K562 (cell line): ENCODE measurements at regions not wholly inside any gene's neighbourhood (a gene's known extent, or its start where the extent isn't known, plus 50 kb on each side); places are given as distances from the start of the nearest gene placed in this dataset.

Experiments
- ATAC-seq: fragments of 200-7000 bp; cut with Tn5 transposase; 3 replicates; pipeline ENCODE4 v1.9.1; 2020; ENCODE audit warnings: moderate library complexity
- BruUV-seq: library from RNA; stranded (reverse); fragments of 400-500 nt; replicated peaks from 2 replicates; lab custom pipeline; 2021; lab: Mats Ljungman, UMichigan
- CTCF ChIA-PET: fragments of 300-600 bp; formaldehyde crosslinking; extraction: SDS; loops from one replicate; lab custom pipeline; 2021; ENCODE audit warnings: low intra/inter-chr PET ratio; lab: Yijun Ruan, JAX
- POLR2A ChIA-PET: fragments of 300-600, 350-650 bp; sonication (Branson Sonifier 250); formaldehyde crosslinking; extraction: SDS; loops from one replicate; lab custom pipeline; 2021; ENCODE audit warnings: antibody characterized with exemption, inconsistent platforms; lab: Yijun Ruan, JAX
- DNase-seq, 4 experiments: peaks; one replicate each; pipeline versions ENCODE4 v3.0.0 to v3.0.0-alpha.2; 2011 to 2018; ENCODE audit warnings: low spot score in 3 of 4, mixed read lengths in 3 of 4; ENCODE audit errors: extremely low read depth in 1 of 4
- FAIRE-seq: peaks from 2 replicates; lab custom pipeline; 2011; peaks lifted over from hg19 to GRCh38; lab: Jason Lieb, UNC
- H2AFZ ChIP-seq: 2 replicates; pipeline ENCODE4 v1.6.0; 2011; ENCODE audit warnings: low read depth, low read length, control low read depth, inconsistent platforms
- H3K27ac ChIP-seq: fragments of 200-600 bp; 3 replicates; pipeline ENCODE4 v1.8.0; 2011; ENCODE audit warnings: low read depth, mild to moderate bottlenecking, control low read depth, inconsistent platforms, low read length, moderate library complexity, mixed read lengths; ENCODE audit errors: extremely low read depth
- H3K27me3 ChIP-seq, 2 experiments: fragments of 300-600 bp in 1 of 2; 2 replicates in 1 of 2; 3 replicates in 1 of 2; pipeline versions ENCODE4 v1.6.0 to v1.8.0; 2011; ENCODE audit warnings: inconsistent platforms in 2 of 2, low read length in 2 of 2, mild to moderate bottlenecking in 1 of 2, mixed read lengths in 1 of 2, moderate library complexity in 1 of 2; ENCODE audit not compliant: control insufficient read depth in 2 of 2, insufficient read depth in 2 of 2
- H3K36me3 ChIP-seq: fragments of 300-600 bp; 3 replicates; pipeline ENCODE4 v1.8.0; 2011; ENCODE audit warnings: mild to moderate bottlenecking, low read length, inconsistent platforms; ENCODE audit not compliant: control insufficient read depth, insufficient read depth
- H3K4me1 ChIP-seq, 2 experiments: fragments of 200-600 bp in 1 of 2; replicated peaks in 1 of 2; 2 replicates in 1 of 2; 3 replicates in 1 of 2; pipeline versions ENCODE4 v1.5.1 to v1.8.0; 2011; ENCODE audit warnings: inconsistent platforms in 2 of 2, low read length in 2 of 2, mild to moderate bottlenecking in 1 of 2, mixed read lengths in 1 of 2, moderate library complexity in 1 of 2; ENCODE audit not compliant: control insufficient read depth in 2 of 2, insufficient read depth in 2 of 2
- H3K4me2 ChIP-seq: 2 replicates; pipeline ENCODE4 v1.6.1; 2011; ENCODE audit warnings: low read length, control low read depth, inconsistent platforms, mixed read lengths; ENCODE audit not compliant: insufficient read depth
- H3K4me3 ChIP-seq: fragments of 200-600 bp; sonication (generic), shearing (Covaris generic); 2 replicates; pipeline ENCODE4 v1.5.1; 2016; ENCODE audit warnings: control low read depth, inconsistent platforms
- H3K79me2 ChIP-seq: fragments of 200-600 bp; 3 replicates; pipeline ENCODE4 v1.8.0; 2011; ENCODE audit warnings: low read length, inconsistent platforms; ENCODE audit not compliant: control insufficient read depth, insufficient read depth
- H3K9ac ChIP-seq, 2 experiments: 2 replicates each; pipeline versions ENCODE4 v1.6.0 to v1.6.1; 2011; ENCODE audit warnings: low read depth in 2 of 2, low read length in 2 of 2, control low read depth in 1 of 2, inconsistent platforms in 1 of 2, mild to moderate bottlenecking in 1 of 2, mixed read lengths in 1 of 2; ENCODE audit not compliant: insufficient read depth in 1 of 2
- H3K9me1 ChIP-seq: one replicate; pipeline ENCODE4 v1.6.0; 2011; ENCODE audit warnings: inconsistent platforms, mild to moderate bottlenecking, low read length, moderate library complexity; ENCODE audit not compliant: control insufficient read depth, insufficient read depth
- H3K9me3 ChIP-seq: replicated peaks from 2 replicates; pipeline ENCODE4 v1.5.1; 2011; ENCODE audit warnings: low read depth, low read length, inconsistent platforms; ENCODE audit not compliant: control insufficient read depth, insufficient read depth
- H4K20me1 ChIP-seq: replicated peaks from 2 replicates; pipeline ENCODE4 v1.6.1; 2011; ENCODE audit warnings: low read length, inconsistent platforms, mixed read lengths; ENCODE audit not compliant: control insufficient read depth, insufficient read depth
- ATF1 ChIP-seq, 2 experiments: fragments of 450-650 bp in 1 of 2; IDR thresholded peaks; 2 replicates each; pipeline ENCODE4 v1.6.1; 2016; ENCODE audit warnings: missing compliant biosample characterization in 1 of 2, missing genetic modification characterization in 1 of 2
- ATF6 ChIP-seq: sonication (generic); formaldehyde crosslinking; IDR thresholded peaks from 2 replicates; pipeline ENCODE4 v1.4.0; 2020; ENCODE audit warnings: mild to moderate bottlenecking, missing genetic modification reagents
- CHD2 ChIP-seq: IDR thresholded peaks from 2 replicates; pipeline ENCODE4 v1.6.1; 2011; ENCODE audit warnings: low read depth, low read length
- FOXK2 ChIP-seq, 2 experiments: fragments of 450-650 bp; IDR thresholded peaks in 1 of 2; conservative IDR thresholded peaks in 1 of 2; 2 replicates each; pipeline ENCODE4 v1.6.1; 2016; ENCODE audit warnings: low read depth in 2 of 2, mild to moderate bottlenecking in 1 of 2
- GATAD2B ChIP-seq: fragments of 450-650 bp; IDR thresholded peaks from 2 replicates; pipeline ENCODE4 v1.6.1; 2017; ENCODE audit warnings: mild to moderate bottlenecking, borderline replicate concordance
- HNRNPH1 ChIP-seq: fragments of 200-400 bp; formaldehyde crosslinking; optimal IDR thresholded peaks from 2 replicates; pipeline ENCODE3; 2017; ENCODE audit warnings: low read depth, mild to moderate bottlenecking, low read length, moderate library complexity
- MCM2 ChIP-seq: fragments of 450-650 bp; IDR thresholded peaks from 2 replicates; pipeline ENCODE4 v1.6.1; 2017; ENCODE audit warnings: low read depth, mild to moderate bottlenecking
- NBN ChIP-seq: fragments of 450-650 bp; IDR thresholded peaks from 2 replicates; pipeline ENCODE4 v1.6.1; 2016; ENCODE audit warnings: low read depth, mild to moderate bottlenecking
- NR2C1 ChIP-seq, 2 experiments: fragments of 450-650 bp; IDR thresholded peaks; 2 replicates each; pipeline ENCODE4 v1.6.1; 2017; ENCODE audit warnings: mild to moderate bottlenecking in 2 of 2, antibody characterized with exemption in 1 of 2, inconsistent platforms in 1 of 2, missing compliant biosample characterization in 1 of 2, missing genetic modification characterization in 1 of 2
- PCBP2 ChIP-seq: fragments of 200-400 bp; formaldehyde crosslinking; IDR thresholded peaks from 2 replicates; pipeline ENCODE4 v1.6.1; 2018; ENCODE audit warnings: low read length, low read depth, mild to moderate bottlenecking, moderate library complexity; ENCODE audit not compliant: poor library complexity, severe bottlenecking
- SAFB ChIP-seq: fragments of 200-400 bp; formaldehyde crosslinking; IDR thresholded peaks from 2 replicates; pipeline ENCODE4 v1.6.1; 2017; ENCODE audit warnings: low read depth, low read length, borderline replicate concordance
- STAT5A ChIP-seq: IDR thresholded peaks from 2 replicates; pipeline ENCODE4 v1.6.1; 2012; ENCODE audit warnings: low read length, inconsistent platforms, borderline replicate concordance
- STAT5B ChIP-seq: fragments of 250-450 bp; sonication (Bioruptor Pico); IDR thresholded peaks from 2 replicates; pipeline ENCODE4 v1.8.0; 2021; ENCODE audit warnings: mild to moderate bottlenecking, inconsistent platforms
- STAT6 ChIP-seq: sonication (generic); formaldehyde crosslinking; IDR thresholded peaks from 2 replicates; pipeline ENCODE4 v1.8.1; 2023; ENCODE audit warnings: mild to moderate bottlenecking, missing genetic modification reagents
- TAF15 ChIP-seq: fragments of 200-400 bp; formaldehyde crosslinking; IDR thresholded peaks from 2 replicates; pipeline ENCODE4 v1.6.1; 2017; ENCODE audit warnings: mild to moderate bottlenecking, low read depth, low read length, moderate library complexity
- ZNF436 ChIP-seq: fragments of 250-450, 450-650 bp; sonication (Bioruptor Pico); formaldehyde crosslinking; IDR thresholded peaks from 2 replicates; pipeline ENCODE4 v1.7.0; 2020; ENCODE audit warnings: mild to moderate bottlenecking
- ZNF644 ChIP-seq: fragments of 200-800 bp; sonication (Bioruptor generic); IDR thresholded peaks from 2 replicates; pipeline ENCODE4 v1.6.1; 2016; ENCODE audit warnings: low read depth, missing genetic modification characterization, missing compliant biosample characterization
- WGBS: fragments of 100-300 bp; shearing (Covaris generic); methylation state at CpG from one replicate; pipeline ENCODE4 v1.1.6; 2016; ENCODE audit warnings: low coverage, mixed read lengths; ENCODE audit not compliant: insufficient coverage; ENCODE audit errors: missing lambda C conversion rate; 5-methylcytosine and 5-hydroxymethylcytosine counted together
- in situ Hi-C: fragments of 300-500 bp; cut with MboI; formaldehyde crosslinking; loops from 4 replicates; pipeline ENCODE4 v1.15.0; 2018; ENCODE audit warnings: inconsistent platforms, mixed read lengths
- intact Hi-C: fragments of 100-400 bp; cut with micrococcal nuclease; formaldehyde crosslinking; loops from 2 replicates; pipeline ENCODE4 v1.14.2; 2022

GRCh38 chr4:142984871-142985585 lies 138.9 kb upstream of the INPP4B start:
- no peaks in the 10 kb centered on the region for H3K4me1 ChIP-seq
- DNase-seq, result peak in 2 of 4 experiments; percentile 1 to 3
- in situ Hi-C loops, result no loop called here
- no peak overlapping the region for H3K27ac ChIP-seq
- no peak overlapping the region for H2AFZ ChIP-seq
- TF ChIP-seq TAF15, result no peak
- no peak for TF ChIP-seq STAT5B (CRISPR knock-in tag)
- no peak for TF ChIP-seq NBN
- TF ChIP-seq MCM2, result no peak
- no peak for TF ChIP-seq PCBP2
- no peak for TF ChIP-seq ZNF644 (tag)
- no peak for TF ChIP-seq SAFB
- no peak for TF ChIP-seq NR2C1 (IDR thresholded peaks at IDR 0.05)
- TF ChIP-seq NR2C1 (tag; IDR thresholded peaks at IDR 0.05), result no peak
- no peak for TF ChIP-seq GATAD2B
- no peak for TF ChIP-seq STAT5A
- no peak for TF ChIP-seq ZNF436 (CRISPR knock-in tag)
- no peak for TF ChIP-seq CHD2
- no peak for TF ChIP-seq FOXK2 (conservative IDR thresholded peaks at IDR 0.05 in 1 of 2, IDR thresholded peaks at IDR 0.05 in 1 of 2; ENCODE audit: low read depth in 2 of 2)
- no peak for TF ChIP-seq STAT6
- no peak for TF ChIP-seq ATF1 (CRISPR knock-in tag; IDR thresholded peaks at IDR 0.05)
- TF ChIP-seq ATF1 (tag; IDR thresholded peaks at IDR 0.05), result no peak
- no peak for TF ChIP-seq ATF6
- TF ChIP-seq HNRNPH1, result no peak
- no peaks in the 10 kb centered on the region for H3K36me3 ChIP-seq
- intact Hi-C loops, result no loop called here
- no peak overlapping the region for H3K4me2 ChIP-seq
- H4K20me1 ChIP-seq, result no peaks in the 10 kb centered on the region
- H3K9me3 ChIP-seq, result no peaks in the 10 kb centered on the region
- BruUV-seq, result no TSS peak
- no peaks in the 10 kb centered on the region for H3K9me1 ChIP-seq
- ChIA-PET POLR2A (no interaction called here), CTCF (interaction anchor here (0.7 kb wide), 1 partner anchor 497 kb away, joined by 4 read pairs; no protein-coding TSS in a partner anchor)
- FAIRE-seq, result no peak
- H3K27me3 ChIP-seq, result no peaks in the 10 kb centered on the region
- H3K9ac ChIP-seq, result no peak overlapping the region
- 0% methylated on average over 3 of the region's 3 CpGs for WGBS
- no peak for ATAC-seq
- no peaks in the 10 kb centered on the region for H3K79me2 ChIP-seq
- H3K4me3 ChIP-seq, result no peak overlapping the region
